HepG2 (cell line): ENCODE measurements at regions not wholly inside any gene's neighbourhood (a gene's known extent, or its start where the extent isn't known, plus 50 kb on each side); places are given as distances from the start of the nearest gene placed in this dataset.

Experiments used
- ATAC-seq: fragments of 200-7000 bp; cut with Tn5 transposase; 3 replicates; pipeline ENCODE4 v1.9.1; 2020; ENCODE audit warnings: mild to moderate bottlenecking, moderate library complexity
- BruUV-seq: library from RNA; stranded (reverse); fragments of 400-500 nt; replicated peaks from 2 replicates; lab custom pipeline; 2021; lab: Mats Ljungman, UMichigan
- CTCF ChIA-PET: fragments of 300-600 bp; formaldehyde crosslinking; extraction: SDS; loops from one replicate; lab custom pipeline; 2021; ENCODE audit warnings: low total read pairs, inconsistent platforms, low intra/inter-chr PET ratio; lab: Yijun Ruan, JAX
- POLR2A ChIA-PET: fragments of 350-600 bp; sonication (Branson Sonifier 250); formaldehyde crosslinking; loops from one replicate; lab custom pipeline; 2020; ENCODE audit warnings: antibody characterized with exemption, inconsistent platforms; lab: Yijun Ruan, JAX
- DNase-seq: peaks from one replicate; pipeline ENCODE4 v3.0.0-alpha.2; 2015; ENCODE audit warnings: low spot score
- FAIRE-seq: peaks from 3 replicates; lab custom pipeline; 2011; peaks lifted over from hg19 to GRCh38; lab: Jason Lieb, UNC
- H2AFZ ChIP-seq: one replicate; pipeline ENCODE4 v1.6.1; 2011; ENCODE audit warnings: low read length, inconsistent platforms
- H3K27ac ChIP-seq: fragments of 300-600 bp; 3 replicates; pipeline ENCODE4 v1.8.0; 2011; ENCODE audit warnings: mixed run types, mild to moderate bottlenecking, mixed read lengths, low read length, inconsistent platforms; ENCODE audit not compliant: insufficient read depth; ENCODE audit errors: extremely low read length
- H3K27me3 ChIP-seq, 2 experiments: fragments of 200-600 bp in 1 of 2; 2 replicates in 1 of 2; 3 replicates in 1 of 2; pipeline versions ENCODE4 v1.6.0 to v1.8.0; 2011; ENCODE audit warnings: low read length in 2 of 2, mild to moderate bottlenecking in 2 of 2, moderate library complexity in 2 of 2, inconsistent platforms in 1 of 2; ENCODE audit not compliant: insufficient read depth in 2 of 2, control insufficient read depth in 1 of 2
- H3K36me3 ChIP-seq, 2 experiments: fragments of 200-600 bp in 1 of 2; replicated peaks in 1 of 2; 2 replicates in 1 of 2; 3 replicates in 1 of 2; pipeline versions ENCODE4 v1.5.1 to v1.8.0; 2011; ENCODE audit warnings: low read length in 2 of 2, inconsistent platforms in 1 of 2; ENCODE audit not compliant: insufficient read depth in 2 of 2, control insufficient read depth in 1 of 2
- H3K4me1 ChIP-seq: 2 replicates; pipeline ENCODE4 v1.5.1; 2012; ENCODE audit warnings: low read length, inconsistent platforms; ENCODE audit not compliant: insufficient read depth
- H3K4me2 ChIP-seq: 2 replicates; pipeline ENCODE4 v1.6.0; 2011; ENCODE audit warnings: low read depth, low read length, inconsistent platforms
- H3K4me3 ChIP-seq, 3 experiments: fragments of 200-600 bp in 1 of 3; sonication (generic), shearing (Covaris generic) in 1 of 3; replicated peaks in 1 of 3; 2 replicates each; pipeline ENCODE4 v1.5.1; 2011 to 2016; ENCODE audit warnings: low read length in 3 of 3, inconsistent platforms in 2 of 3, low read depth in 2 of 3, mild to moderate bottlenecking in 2 of 3, control low read depth in 1 of 3, mixed read lengths in 1 of 3; ENCODE audit not compliant: insufficient read depth in 1 of 3
- H3K79me2 ChIP-seq: one replicate; pipeline ENCODE4 v1.6.1; 2011; ENCODE audit warnings: low read length, inconsistent platforms; ENCODE audit not compliant: insufficient read depth
- H3K9ac ChIP-seq: 2 replicates; pipeline ENCODE4 v1.6.0; 2011; ENCODE audit warnings: mild to moderate bottlenecking, low read depth, low read length, inconsistent platforms; ENCODE audit not compliant: insufficient read depth
- H3K9me3 ChIP-seq: 2 replicates; pipeline ENCODE4 v1.5.1; 2012; ENCODE audit warnings: mild to moderate bottlenecking, low read length
- H4K20me1 ChIP-seq: 2 replicates; pipeline ENCODE4 v1.6.0; 2011; ENCODE audit warnings: inconsistent platforms, mild to moderate bottlenecking, low read length, moderate library complexity; ENCODE audit not compliant: insufficient read depth
- CC2D1A ChIP-seq: sonication (generic); formaldehyde crosslinking; IDR thresholded peaks from 2 replicates; pipeline ENCODE4 v1.8.1; 2023; ENCODE audit warnings: mild to moderate bottlenecking, missing genetic modification reagents
- CENPX ChIP-seq: sonication (generic); formaldehyde crosslinking; IDR thresholded peaks from 2 replicates; pipeline ENCODE4 v1.9.0; 2021; ENCODE audit warnings: mild to moderate bottlenecking, missing genetic modification reagents, moderate library complexity
- ETV6 ChIP-seq: sonication (generic); formaldehyde crosslinking; conservative IDR thresholded peaks from 2 replicates; pipeline ENCODE4 v1.4.0; 2020; ENCODE audit warnings: missing genetic modification reagents
- FOXO1 ChIP-seq: sonication (generic); formaldehyde crosslinking; IDR thresholded peaks from 2 replicates; pipeline ENCODE4 v1.4.0; 2020; ENCODE audit warnings: missing genetic modification reagents
- HIVEP1 ChIP-seq: sonication (generic); formaldehyde crosslinking; IDR thresholded peaks from 2 replicates; pipeline ENCODE4 v1.4.0; 2020; ENCODE audit warnings: mild to moderate bottlenecking, missing genetic modification reagents
- REXO4 ChIP-seq: sonication (generic); formaldehyde crosslinking; IDR thresholded peaks from 2 replicates; pipeline ENCODE4 v1.8.0; 2022; ENCODE audit warnings: missing genetic modification reagents, mild to moderate bottlenecking, borderline replicate concordance
- ZFP1 ChIP-seq: IDR thresholded peaks from 2 replicates; pipeline ENCODE4 v1.6.1; 2016
- ZNF34 ChIP-seq: sonication (generic); formaldehyde crosslinking; IDR thresholded peaks from 2 replicates; pipeline ENCODE4 v1.4.0; 2020; ENCODE audit warnings: mild to moderate bottlenecking, missing genetic modification reagents, borderline replicate concordance
- ZNF550 ChIP-seq: sonication (generic); formaldehyde crosslinking; IDR thresholded peaks from 2 replicates; pipeline ENCODE4 v1.4.0; 2020; ENCODE audit warnings: mild to moderate bottlenecking, missing genetic modification reagents, borderline replicate concordance
- ZNF614 ChIP-seq: IDR thresholded peaks from 2 replicates; pipeline ENCODE4 v1.6.1; 2018; ENCODE audit warnings: missing biosample characterization, missing genetic modification reagents, inconsistent platforms, borderline replicate concordance
- ZNF720 ChIP-seq: sonication (generic); formaldehyde crosslinking; IDR thresholded peaks from 2 replicates; pipeline ENCODE4 v1.4.0; 2020; ENCODE audit warnings: missing genetic modification reagents
- WGBS: methylation state at CpG from one replicate; pipeline ENCODE4 v1.1.6; 2017; ENCODE audit warnings: low lambda C conversion rate; 5-methylcytosine and 5-hydroxymethylcytosine counted together
- in situ Hi-C: cut with HindIII; loops from 2 replicates; pipeline ENCODE4 v1.10.0; 2017; ENCODE audit warnings: low pct_unique_long_range_greater_than_20kb; ENCODE audit not compliant: extremely low pct_ligation_motif_present
- intact Hi-C: fragments of 100-400 bp; cut with micrococcal nuclease; formaldehyde crosslinking; loops from one replicate; pipeline ENCODE4 v1.10.0; 2022; ENCODE audit not compliant: unreplicated experiment
- TF ChIP-seq, protein P1 (sequence below): sonication (generic); formaldehyde crosslinking; IDR thresholded peaks from 2 replicates; pipeline ENCODE4 v1.4.0; 2020; ENCODE audit warnings: missing genetic modification reagents
- TF ChIP-seq, protein P2 (sequence below), 2 experiments: IDR thresholded peaks; 2 replicates each; pipeline ENCODE4 v1.6.1; 2011 to 2012; ENCODE audit warnings: low read length in 2 of 2, borderline replicate concordance in 1 of 2, low read depth in 1 of 2, mild to moderate bottlenecking in 1 of 2, moderate library complexity in 1 of 2

DNA sequence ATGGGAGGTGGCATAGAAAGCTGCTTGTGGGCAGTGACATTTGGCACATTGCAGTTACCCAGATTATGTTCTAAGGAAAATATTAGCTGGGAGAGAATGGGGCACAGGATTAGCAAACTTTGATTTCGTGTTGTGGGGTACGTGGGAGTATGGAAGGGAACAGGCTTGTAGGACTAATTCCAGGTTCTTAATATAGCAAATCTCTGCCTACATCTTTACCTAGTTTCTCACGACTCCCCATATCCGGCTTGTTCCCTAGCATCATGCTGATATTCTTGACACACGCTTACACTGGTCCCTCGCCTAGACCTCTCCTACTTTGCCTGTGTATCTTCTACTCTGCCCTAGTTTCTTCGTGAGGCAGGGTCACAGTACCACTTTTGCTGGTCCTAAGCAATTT is 293.9 kb upstream of the PLXNA2 start (continued):
- no peak for TF ChIP-seq HIVEP1 (CRISPR knock-in tag)
- no peak for TF ChIP-seq FOXO1
- TF ChIP-seq, all 625 proteins: peak for 0

DNA sequence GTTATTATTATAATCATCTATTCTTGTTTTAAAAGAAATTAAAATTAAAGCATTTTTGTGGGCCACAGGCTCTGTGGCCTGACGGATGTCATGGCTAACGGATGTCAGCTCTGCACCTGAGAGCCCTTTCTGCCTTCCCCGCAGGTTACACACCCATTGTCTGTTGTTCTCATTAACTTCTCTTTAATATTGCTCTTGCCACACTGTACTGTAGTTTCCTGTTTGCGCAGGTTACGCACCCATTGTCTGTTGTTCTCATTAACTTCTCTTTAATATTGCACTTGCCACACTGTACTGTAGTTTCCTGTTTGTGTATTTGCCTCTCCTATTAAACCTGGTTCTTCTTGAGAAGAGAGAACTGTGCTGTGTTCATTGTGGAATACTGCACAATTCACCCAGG is 294.4 kb upstream of the PLXNA2 start:
- Histone ChIP-seq H3K9me3 (no peaks in the 10 kb centered on the region), H3K27ac (no peak overlapping the region), H3K27me3 (no peaks in the 10 kb centered on the region; a peak in 1 of 5 replicates), H3K4me1 (no peaks in the 10 kb centered on the region), H2AFZ (no peak overlapping the region), H3K9ac (no peak overlapping the region)
- POLR2A ChIA-PET = no interaction called here
- no TSS peak for BruUV-seq
- DNase-seq = no peak
- no peak for TF ChIP-seq CC2D1A (CRISPR knock-in tag)
- TF ChIP-seq, all 625 proteins: peak for 0
- Histone ChIP-seq H3K36me3 (no peaks in the 10 kb centered on the region), H3K79me2 (no peaks in the 10 kb centered on the region), H3K4me2 (no peak overlapping the region), H3K4me3 (no peak overlapping the region), H4K20me1 (no peaks in the 10 kb centered on the region; the same call in 1 of the 2 replicates)
- FAIRE-seq (no peak), ATAC-seq (no peak)
- intact Hi-C loops = no loop called here
- in situ Hi-C loops = no loop called here
- CTCF ChIA-PET = no interaction called here
- WGBS = 46% methylated on average over 5 of the region's 5 CpGs

DNA sequence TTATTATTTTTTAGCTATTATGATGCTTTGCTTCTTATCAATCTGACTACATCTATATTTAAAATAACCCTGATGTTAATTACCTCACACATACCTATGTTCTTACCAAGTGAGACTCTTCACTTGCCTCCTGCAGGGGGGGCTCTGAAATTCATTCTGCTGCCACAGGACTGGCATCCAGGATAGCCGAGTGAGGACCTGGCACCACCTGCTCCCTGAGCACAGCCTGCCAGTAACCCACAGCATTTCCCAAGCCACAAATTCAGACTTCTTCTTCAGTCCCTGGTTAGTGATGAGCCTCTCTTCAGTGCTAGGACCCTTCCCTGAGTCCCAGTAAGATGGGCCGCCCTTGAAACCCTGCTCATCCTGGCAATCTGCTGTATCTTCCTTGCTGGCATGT is 296.5 kb upstream of the PLXNA2 start:
- no peak for ATAC-seq
- Histone ChIP-seq H3K4me3 (no peak overlapping the region), H3K4me2 (no peak overlapping the region), H3K9me3 (no peaks in the 10 kb centered on the region), H3K9ac (no peak overlapping the region), H3K4me1 (no peaks in the 10 kb centered on the region), H3K79me2 (no peaks in the 10 kb centered on the region), H3K27me3 (no peaks in the 10 kb centered on the region; a peak in 1 of 5 replicates), H2AFZ (no peak overlapping the region), H4K20me1 (no peaks in the 10 kb centered on the region; the same call in 1 of the 2 replicates), H3K27ac (no peak overlapping the region), H3K36me3 (no peaks in the 10 kb centered on the region)
- POLR2A ChIA-PET = no interaction called here
- no TSS peak for BruUV-seq
- WGBS = 50% methylated on average over 2 of the region's 2 CpGs
- CTCF ChIA-PET = no interaction called here
- in situ Hi-C loops = no loop called here
- no peak for DNase-seq
- FAIRE-seq = no peak
- intact Hi-C loops = no loop called here
- TF ChIP-seq REXO4 = no peak
- no peak for TF ChIP-seq ETV6
- no peak for TF ChIP-seq ZNF550
- TF ChIP-seq, protein P1, sequence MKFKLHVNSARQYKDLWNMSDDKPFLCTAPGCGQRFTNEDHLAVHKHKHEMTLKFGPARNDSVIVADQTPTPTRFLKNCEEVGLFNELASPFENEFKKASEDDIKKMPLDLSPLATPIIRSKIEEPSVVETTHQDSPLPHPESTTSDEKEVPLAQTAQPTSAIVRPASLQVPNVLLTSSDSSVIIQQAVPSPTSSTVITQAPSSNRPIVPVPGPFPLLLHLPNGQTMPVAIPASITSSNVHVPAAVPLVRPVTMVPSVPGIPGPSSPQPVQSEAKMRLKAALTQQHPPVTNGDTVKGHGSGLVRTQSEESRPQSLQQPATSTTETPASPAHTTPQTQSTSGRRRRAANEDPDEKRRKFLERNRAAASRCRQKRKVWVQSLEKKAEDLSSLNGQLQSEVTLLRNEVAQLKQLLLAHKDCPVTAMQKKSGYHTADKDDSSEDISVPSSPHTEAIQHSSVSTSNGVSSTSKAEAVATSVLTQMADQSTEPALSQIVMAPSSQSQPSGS (CRISPR knock-in tag) = no peak
- no peak for TF ChIP-seq ZFP1 (CRISPR knock-in tag)
- TF ChIP-seq ZNF34 (CRISPR knock-in tag) = no peak
- TF ChIP-seq, protein P2, sequence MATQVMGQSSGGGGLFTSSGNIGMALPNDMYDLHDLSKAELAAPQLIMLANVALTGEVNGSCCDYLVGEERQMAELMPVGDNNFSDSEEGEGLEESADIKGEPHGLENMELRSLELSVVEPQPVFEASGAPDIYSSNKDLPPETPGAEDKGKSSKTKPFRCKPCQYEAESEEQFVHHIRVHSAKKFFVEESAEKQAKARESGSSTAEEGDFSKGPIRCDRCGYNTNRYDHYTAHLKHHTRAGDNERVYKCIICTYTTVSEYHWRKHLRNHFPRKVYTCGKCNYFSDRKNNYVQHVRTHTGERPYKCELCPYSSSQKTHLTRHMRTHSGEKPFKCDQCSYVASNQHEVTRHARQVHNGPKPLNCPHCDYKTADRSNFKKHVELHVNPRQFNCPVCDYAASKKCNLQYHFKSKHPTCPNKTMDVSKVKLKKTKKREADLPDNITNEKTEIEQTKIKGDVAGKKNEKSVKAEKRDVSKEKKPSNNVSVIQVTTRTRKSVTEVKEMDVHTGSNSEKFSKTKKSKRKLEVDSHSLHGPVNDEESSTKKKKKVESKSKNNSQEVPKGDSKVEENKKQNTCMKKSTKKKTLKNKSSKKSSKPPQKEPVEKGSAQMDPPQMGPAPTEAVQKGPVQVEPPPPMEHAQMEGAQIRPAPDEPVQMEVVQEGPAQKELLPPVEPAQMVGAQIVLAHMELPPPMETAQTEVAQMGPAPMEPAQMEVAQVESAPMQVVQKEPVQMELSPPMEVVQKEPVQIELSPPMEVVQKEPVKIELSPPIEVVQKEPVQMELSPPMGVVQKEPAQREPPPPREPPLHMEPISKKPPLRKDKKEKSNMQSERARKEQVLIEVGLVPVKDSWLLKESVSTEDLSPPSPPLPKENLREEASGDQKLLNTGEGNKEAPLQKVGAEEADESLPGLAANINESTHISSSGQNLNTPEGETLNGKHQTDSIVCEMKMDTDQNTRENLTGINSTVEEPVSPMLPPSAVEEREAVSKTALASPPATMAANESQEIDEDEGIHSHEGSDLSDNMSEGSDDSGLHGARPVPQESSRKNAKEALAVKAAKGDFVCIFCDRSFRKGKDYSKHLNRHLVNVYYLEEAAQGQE (IDR thresholded peaks at IDR 0.05; ENCODE audit: borderline replicate concordance in 1 of 2, low read depth in 1 of 2, low read length in 2 of 2) = no peak
- no peak for TF ChIP-seq ZNF614 (CRISPR knock-in tag)
- TF ChIP-seq CENPX (CRISPR knock-in tag) = no peak
- no peak for TF ChIP-seq ZNF720 (CRISPR knock-in tag)
